ENCODE measurements at regions not wholly inside any gene's neighbourhood (a gene's known extent, or its start where the extent isn't known, plus 50 kb on each side); places are given as distances from the start of the nearest gene placed in this dataset.

GRCh38 chr2:196503398-196503797 is 136.1 kb upstream of the CCDC150 start:
- no peaks in the 10 kb centered on the region for H3K4me1 ChIP-seq (ENCODE audit: control insufficient read depth in 2 of 2, insufficient read depth in 2 of 2, low read length in 2 of 2)
- peaks cover 0 to 5% (median 2%) of the 10 kb centered on the region in 4 experiments for H3K27me3 ChIP-seq (replicated peaks in 1 of 4; ENCODE audit: control extremely low read depth in 1 of 4, control insufficient read depth in 3 of 4, insufficient read depth in 4 of 4, low read length in 3 of 4)
- intact Hi-C loops (cut with micrococcal nuclease): no loop called here
- no peak overlapping the region for H3K27ac Mint-ChIP-seq
- peaks cover 36% of the 10 kb centered on the region for H3K27me3 Mint-ChIP-seq
- DNase-seq (no peak), ATAC-seq (ENCODE audit: low read depth) (no peak)
- ChIA-PET POLR2A (no interaction called here), CTCF (no interaction called here)
- H3K4me1 Mint-ChIP-seq: no peaks in the 10 kb centered on the region
- no peak overlapping the region for H2AFZ ChIP-seq (ENCODE audit: insufficient read depth, low read depth, low read length, poor library complexity, severe bottlenecking)
- H3K79me2 ChIP-seq (ENCODE audit: control insufficient read depth, insufficient read depth, low read length): no peaks in the 10 kb centered on the region
- H3K4me2 ChIP-seq (replicated peaks; ENCODE audit: low read depth, low read length, poor library complexity, severe bottlenecking): no peak overlapping the region
- H4K20me1 ChIP-seq (ENCODE audit: control insufficient read depth, insufficient read depth, low read length, poor library complexity, severe bottlenecking): no peaks in the 10 kb centered on the region
- H3K36me3 ChIP-seq (replicated peaks in 1 of 2; ENCODE audit: control extremely low read depth in 1 of 2, control insufficient read depth in 1 of 2, extremely low read depth in 1 of 2, insufficient read depth in 2 of 2, low read length in 1 of 2): no peaks in the 10 kb centered on the region
- peaks cover 8% of the 10 kb centered on the region for H3K9me3 Mint-ChIP-seq (ENCODE audit: insufficient read depth)
- H3K4me3 ChIP-seq (ENCODE audit: control extremely low read depth in 1 of 5, extremely low read depth in 1 of 5, insufficient read depth in 1 of 5, low read depth in 2 of 5, low read length in 4 of 5): no peak overlapping the region
- H3K9ac ChIP-seq (ENCODE audit: low read length): no peak overlapping the region
- H3K4me3 Mint-ChIP-seq: no peak overlapping the region
- TF ChIP-seq, protein P1, sequence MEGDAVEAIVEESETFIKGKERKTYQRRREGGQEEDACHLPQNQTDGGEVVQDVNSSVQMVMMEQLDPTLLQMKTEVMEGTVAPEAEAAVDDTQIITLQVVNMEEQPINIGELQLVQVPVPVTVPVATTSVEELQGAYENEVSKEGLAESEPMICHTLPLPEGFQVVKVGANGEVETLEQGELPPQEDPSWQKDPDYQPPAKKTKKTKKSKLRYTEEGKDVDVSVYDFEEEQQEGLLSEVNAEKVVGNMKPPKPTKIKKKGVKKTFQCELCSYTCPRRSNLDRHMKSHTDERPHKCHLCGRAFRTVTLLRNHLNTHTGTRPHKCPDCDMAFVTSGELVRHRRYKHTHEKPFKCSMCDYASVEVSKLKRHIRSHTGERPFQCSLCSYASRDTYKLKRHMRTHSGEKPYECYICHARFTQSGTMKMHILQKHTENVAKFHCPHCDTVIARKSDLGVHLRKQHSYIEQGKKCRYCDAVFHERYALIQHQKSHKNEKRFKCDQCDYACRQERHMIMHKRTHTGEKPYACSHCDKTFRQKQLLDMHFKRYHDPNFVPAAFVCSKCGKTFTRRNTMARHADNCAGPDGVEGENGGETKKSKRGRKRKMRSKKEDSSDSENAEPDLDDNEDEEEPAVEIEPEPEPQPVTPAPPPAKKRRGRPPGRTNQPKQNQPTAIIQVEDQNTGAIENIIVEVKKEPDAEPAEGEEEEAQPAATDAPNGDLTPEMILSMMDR (IDR thresholded peaks at IDR 0.05): no peak
- no peak for TF ChIP-seq EZH2 (IDR thresholded peaks at IDR 0.05; ENCODE audit: borderline replicate concordance, insufficient read depth, low read depth, low read length, poor library complexity, severe bottlenecking)
- H3K9me3 ChIP-seq (ENCODE audit: control extremely low read depth in 1 of 3, control insufficient read depth in 2 of 3, insufficient read depth in 1 of 3, low read length in 2 of 3): peaks cover 0 to 4% (median 2%) of the 10 kb centered on the region in 3 donors
- 100% methylated on average over 1 of the region's 4 CpGs for WGBS (ENCODE audit: insufficient coverage)
- no peak overlapping the region for H3K27ac ChIP-seq (ENCODE audit: low read length in 2 of 2)

DNA sequence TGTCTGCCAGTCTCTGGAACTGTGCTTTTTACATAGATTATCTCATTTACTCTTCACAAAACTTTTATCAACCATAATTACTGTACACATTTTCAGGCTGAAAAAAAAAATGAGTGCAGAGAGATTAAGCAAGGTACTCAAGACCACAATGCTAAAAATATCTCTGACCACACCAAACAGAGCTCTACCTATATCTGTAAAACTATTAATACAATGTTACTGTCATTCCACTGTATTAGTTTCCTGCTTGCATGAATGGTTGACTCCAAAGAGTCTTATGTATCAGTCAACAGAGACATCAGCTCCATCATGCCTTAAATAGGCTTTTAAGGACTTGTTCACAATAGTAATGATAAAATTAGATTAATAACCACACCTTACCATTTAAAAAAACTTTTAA is 134.7 kb upstream of the CCDC150 start:
- no peak overlapping the region for H3K4me3 Mint-ChIP-seq
- H3K36me3 ChIP-seq (replicated peaks in 1 of 2; ENCODE audit: control extremely low read depth in 1 of 2, control insufficient read depth in 1 of 2, extremely low read depth in 1 of 2, insufficient read depth in 2 of 2, low read length in 1 of 2): no peaks in the 10 kb centered on the region
- no peak overlapping the region for H3K4me2 ChIP-seq (replicated peaks; ENCODE audit: low read depth, low read length, poor library complexity, severe bottlenecking)
- no peak for ATAC-seq (ENCODE audit: low read depth)
- intact Hi-C loops (cut with micrococcal nuclease): no loop called here
- DNase-seq: no peak
- H3K27ac Mint-ChIP-seq: no peak overlapping the region
- no peaks in the 10 kb centered on the region for H4K20me1 ChIP-seq (ENCODE audit: control insufficient read depth, insufficient read depth, low read length, poor library complexity, severe bottlenecking)
- H3K9me3 Mint-ChIP-seq (ENCODE audit: insufficient read depth): peaks cover under 1% of the 10 kb centered on the region
- TF ChIP-seq EZH2 (IDR thresholded peaks at IDR 0.05; ENCODE audit: borderline replicate concordance, insufficient read depth, low read depth, low read length, poor library complexity, severe bottlenecking): no peak
- TF ChIP-seq, protein P1 (IDR thresholded peaks at IDR 0.05): no peak
- no peaks in the 10 kb centered on the region for H3K9me3 ChIP-seq (ENCODE audit: control extremely low read depth in 1 of 3, control insufficient read depth in 2 of 3, insufficient read depth in 1 of 3, low read length in 2 of 3)
- no peak overlapping the region for H3K4me3 ChIP-seq (ENCODE audit: control extremely low read depth in 1 of 5, extremely low read depth in 1 of 5, insufficient read depth in 1 of 5, low read depth in 2 of 5, low read length in 4 of 5)
- peaks cover 0 to 5% (median 4%) of the 10 kb centered on the region in 4 experiments for H3K27me3 ChIP-seq (replicated peaks in 1 of 4; ENCODE audit: control extremely low read depth in 1 of 4, control insufficient read depth in 3 of 4, insufficient read depth in 4 of 4, low read length in 3 of 4)
- no peak overlapping the region for H3K27ac ChIP-seq (ENCODE audit: low read length in 2 of 2)
- no peaks in the 10 kb centered on the region for H3K4me1 ChIP-seq (ENCODE audit: control insufficient read depth in 2 of 2, insufficient read depth in 2 of 2, low read length in 2 of 2)
- no peak overlapping the region for H3K9ac ChIP-seq (ENCODE audit: low read length)
- no peaks in the 10 kb centered on the region for H3K4me1 Mint-ChIP-seq
- POLR2A ChIA-PET: no interaction called here
- H2AFZ ChIP-seq (ENCODE audit: insufficient read depth, low read depth, low read length, poor library complexity, severe bottlenecking): no peak overlapping the region
- no peaks in the 10 kb centered on the region for H3K79me2 ChIP-seq (ENCODE audit: control insufficient read depth, insufficient read depth, low read length)
- peaks cover 33% of the 10 kb centered on the region for H3K27me3 Mint-ChIP-seq
- CTCF ChIA-PET: no interaction called here
